DMS 273 (cell line): ENCODE measurements at regions not wholly inside any gene's neighbourhood (a gene's known extent, or its start where the extent isn't known, plus 50 kb on each side); places are given as distances from the start of the nearest gene placed in this dataset.
"Not testable (repeated sequence)": the region's sequence is repeated elsewhere in the genome, so short reads cannot be mapped to it uniquely, and the experiment has no call there.

Experiments
- DNase-seq: peaks from one replicate; lab custom pipeline; 2025; ENCODE audit not compliant: unreplicated experiment; lab: John Stamatoyannopoulos, UW

GRCh38 chr4:97309121-97309520 lies 834.2 kb downstream of the STPG2 start:
- no peak for DNase-seq

- no peak for DNase-seq
Measured at GRCh38 chr4:97317201-97317600, 826.1 kb downstream of the STPG2 start.

GRCh38 chr4:97317671-97318070 lies 825.6 kb downstream of the STPG2 start:
- no peak for DNase-seq

- not testable (repeated sequence) for DNase-seq
Measured at GRCh38 chr4:97325751-97326150, 817.5 kb downstream of the STPG2 start.

GRCh38 chr4:97330917-97331316 lies 812.4 kb downstream of the STPG2 start:
- no peak for DNase-seq

GRCh38 chr4:97334348-97334747 lies 808.9 kb downstream of the STPG2 start:
- no peak for DNase-seq

GRCh38 chr4:97349468-97350186 lies 793.6 kb downstream of the STPG2 start:
- DNase-seq = peak; percentile 4

- DNase-seq = no peak
Measured at GRCh38 chr4:97353876-97354275, 789.4 kb downstream of the STPG2 start.

- no peak for DNase-seq
Measured at GRCh38 chr4:97359826-97360225, 783.5 kb downstream of the STPG2 start.

- DNase-seq = no peak
Measured at GRCh38 chr4:97360733-97361132, 782.5 kb downstream of the STPG2 start.

GRCh38 chr4:97367878-97368277 lies 775.4 kb downstream of the STPG2 start:
- DNase-seq = peak; percentile 54

- peak; percentile 26 for DNase-seq
Measured at GRCh38 chr4:97370568-97370967, 772.7 kb downstream of the STPG2 start.

GRCh38 chr4:97374526-97374925 lies 768.8 kb downstream of the STPG2 start:
- no peak for DNase-seq

- DNase-seq = no peak
Measured at GRCh38 chr4:97386969-97387368, 756.3 kb downstream of the STPG2 start.

GRCh38 chr4:97394653-97395052 lies 748.6 kb downstream of the STPG2 start:
- no peak for DNase-seq

GRCh38 chr4:97396097-97396496 lies 747.2 kb downstream of the STPG2 start:
- DNase-seq = no peak

GRCh38 chr4:97396605-97397004 lies 746.7 kb downstream of the STPG2 start:
- no peak for DNase-seq

- no peak for DNase-seq
Measured at GRCh38 chr4:97404876-97405523, 738.3 kb downstream of the STPG2 start.

GRCh38 chr4:97411356-97411755 lies 731.9 kb downstream of the STPG2 start:
- DNase-seq = no peak

GRCh38 chr4:97412331-97412730 lies 730.9 kb downstream of the STPG2 start:
- no peak for DNase-seq

- DNase-seq = no peak
Measured at GRCh38 chr4:97414161-97414560, 729.1 kb downstream of the STPG2 start.

GRCh38 chr4:97432551-97432950 lies 710.7 kb downstream of the STPG2 start:
- DNase-seq = no peak
